Left lung (tissue), 4 donors: ENCODE measurements at regions not wholly inside any gene's neighbourhood (a gene's known extent, or its start where the extent isn't known, plus 50 kb on each side); places are given as distances from the start of the nearest gene placed in this dataset.

Source experiments
- ATAC-seq: fragments of 200-7000 bp; cut with Tn5 transposase; one replicate; pipeline ENCODE4 v1.9.1; 2020; ENCODE audit warnings: moderate library complexity
- DNase-seq, 4 donors: peaks; one replicate each; pipeline ENCODE4 v3.0.0-alpha.2; 2013 to 2020
- H3K27ac ChIP-seq, 2 donors: fragments of 200-600 bp; sonication (generic) in 1 of 2; one replicate each; pipeline versions ENCODE4 v1.5.0 to v1.8.0; 2020 to 2021
- H3K27me3 ChIP-seq, 2 donors: fragments of 200-600 bp; sonication (generic) in 1 of 2; one replicate each; pipeline versions ENCODE4 v1.5.0 to v1.8.0; 2020 to 2021
- H3K36me3 ChIP-seq, 2 donors: fragments of 200-600 bp; sonication (generic) in 1 of 2; one replicate each; pipeline versions ENCODE4 v1.5.0 to v1.8.0; 2020 to 2021
- H3K4me1 ChIP-seq, 2 donors: fragments of 200-600 bp; one replicate each; pipeline ENCODE4 v1.8.0; 2021
- H3K4me3 ChIP-seq, 2 donors: fragments of 200-600 bp; sonication (generic) in 1 of 2; one replicate each; pipeline versions ENCODE4 v1.5.0 to v1.8.0; 2020 to 2021; ENCODE audit warnings: mild to moderate bottlenecking in 1 of 2
- H3K9me3 ChIP-seq, 2 donors: fragments of 200-600 bp; sonication (generic) in 1 of 2; one replicate each; pipeline versions ENCODE4 v1.5.0 to v1.8.0; 2020 to 2021
- CTCF ChIP-seq, 2 donors: fragments of 200-600 bp; sonication (generic) in 1 of 2; IDR thresholded peaks; one replicate each; pipeline versions ENCODE4 v1.5.0 to v1.8.0; 2021; ENCODE audit warnings: antibody characterized with exemption in 2 of 2
- intact Hi-C, 2 donors: fragments of 100-400 bp; cut with DNase I; formaldehyde crosslinking; loops; one replicate each; pipeline versions ENCODE4 v1.11.2 to v1.14.2; 2022
- donor health status: DM: no; HTN: yes; CAD: no.
- donor health status: DM: no; HTN: no; CAD: no.

- no peak overlapping the region for H3K4me3 ChIP-seq
- no peaks in the 10 kb centered on the region for H3K36me3 ChIP-seq
- ATAC-seq (no peak), DNase-seq (no peak)
- TF ChIP-seq CTCF (IDR thresholded peaks at IDR 0.05): no peak
- no peaks in the 10 kb centered on the region for H3K4me1 ChIP-seq
- intact Hi-C loops: no loop called here
- H3K9me3 ChIP-seq: peaks cover 0 to 13% of the 10 kb centered on the region in 2 donors
- H3K27me3 ChIP-seq: no peaks in the 10 kb centered on the region
- H3K27ac ChIP-seq: no peak overlapping the region
Measured at GRCh38 chr5:29276371-29276770, 1917.1 kb upstream of the CDH6 start.

- no peak for ATAC-seq
Measured at GRCh38 chr5:29263915-29264351, 1929.6 kb upstream of the CDH6 start.

DNA sequence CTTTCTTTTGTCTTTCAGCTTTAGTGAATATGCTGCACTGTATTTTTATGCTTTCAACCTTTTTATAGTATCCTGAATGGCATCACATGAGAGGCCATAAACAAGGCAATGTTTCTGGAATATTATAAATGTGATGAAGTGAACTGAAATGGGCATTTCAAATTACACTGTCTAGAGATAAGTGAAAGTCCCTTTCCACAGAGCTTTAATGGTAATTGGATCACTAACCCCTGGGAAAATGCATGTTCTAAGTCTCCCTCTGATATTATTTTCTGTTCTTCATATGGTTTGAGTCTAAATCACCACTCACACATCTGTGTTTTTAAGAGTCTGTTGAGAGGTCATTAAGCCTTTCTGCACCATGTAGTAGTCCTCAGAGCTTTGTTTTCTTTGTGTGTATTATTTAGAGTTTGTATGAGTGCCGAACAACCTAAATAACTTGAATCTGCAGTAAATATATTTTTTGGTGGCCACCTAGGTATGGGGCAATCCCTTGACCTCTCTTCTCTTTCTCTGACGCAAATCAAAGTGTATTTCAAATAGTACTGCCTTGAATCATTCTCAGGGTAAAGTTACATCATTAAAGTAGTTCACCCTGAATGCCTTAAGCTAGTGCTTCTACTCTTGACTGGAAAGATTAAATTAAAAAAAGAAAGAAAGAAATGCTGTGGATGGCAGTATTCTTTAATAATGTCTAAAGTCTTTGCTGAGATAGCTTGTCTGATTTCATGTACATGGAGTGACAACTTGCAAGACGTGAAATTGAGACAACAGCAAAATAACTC, 1931.0 kb upstream of the CDH6 start:
- intact Hi-C loops: no loop called here
- no peak for ATAC-seq

More at GRCh38 chr5:29263915-29264351, 1929.6 kb upstream of the CDH6 start:
- Histone ChIP-seq H3K27me3 (no peaks in the 10 kb centered on the region), H3K4me1 (no peaks in the 10 kb centered on the region), H3K27ac (no peak overlapping the region), H3K36me3 (no peaks in the 10 kb centered on the region), H3K9me3 (peaks cover 0 to 2% of the 10 kb centered on the region in 2 donors), H3K4me3 (no peak overlapping the region)
- no peak for TF ChIP-seq CTCF (IDR thresholded peaks at IDR 0.05)
- no peak for DNase-seq
- intact Hi-C loops: no loop called here

GRCh38 chr5:29261213-29261612, 1932.3 kb upstream of the CDH6 start:
- intact Hi-C loops: no loop called here
- DNase-seq: no peak
- TF ChIP-seq CTCF (IDR thresholded peaks at IDR 0.05): no peak
- no peaks in the 10 kb centered on the region for H3K27me3 ChIP-seq
- no peak for ATAC-seq
- no peaks in the 10 kb centered on the region for H3K36me3 ChIP-seq
- H3K9me3 ChIP-seq: peaks cover 0 to 2% of the 10 kb centered on the region in 2 donors
- H3K27ac ChIP-seq: no peak overlapping the region
- no peaks in the 10 kb centered on the region for H3K4me1 ChIP-seq
- H3K4me3 ChIP-seq: no peak overlapping the region

More for the DNA sequence above, 1931.0 kb upstream of the CDH6 start:
- Histone ChIP-seq H3K27ac (no peak overlapping the region), H3K27me3 (no peaks in the 10 kb centered on the region), H3K4me3 (no peak overlapping the region), H3K4me1 (no peaks in the 10 kb centered on the region), H3K36me3 (no peaks in the 10 kb centered on the region), H3K9me3 (no peaks in the 10 kb centered on the region)
- DNase-seq: no peak
- TF ChIP-seq CTCF (IDR thresholded peaks at IDR 0.05): no peak

- Histone ChIP-seq H3K36me3 (no peaks in the 10 kb centered on the region), H3K27ac (no peak overlapping the region), H3K27me3 (no peaks in the 10 kb centered on the region), H3K4me3 (no peak overlapping the region), H3K4me1 (no peaks in the 10 kb centered on the region), H3K9me3 (peaks cover 0 to 4% of the 10 kb centered on the region in 2 donors)
- intact Hi-C loops: no loop called here
- DNase-seq: no peak
- ATAC-seq: no peak
- no peak for TF ChIP-seq CTCF (IDR thresholded peaks at IDR 0.05)
Measured at GRCh38 chr5:29252390-29252789, 1941.1 kb upstream of the CDH6 start.
